HepG2 (cell line): ENCODE measurements at regions not wholly inside any gene's neighbourhood (a gene's known extent, or its start where the extent isn't known, plus 50 kb on each side); places are given as distances from the start of the nearest gene placed in this dataset.

Experiments used
- ATF2 ChIP-seq: sonication (generic); formaldehyde crosslinking; IDR thresholded peaks from 2 replicates; pipeline ENCODE4 v1.4.0; 2020; ENCODE audit warnings: missing genetic modification reagents
- ATF7 ChIP-seq, 2 experiments: fragments of 450-650 bp in 1 of 2; sonication (generic) in 1 of 2; formaldehyde crosslinking in 1 of 2; IDR thresholded peaks; 2 replicates each; pipeline versions ENCODE4 v1.4.0 to v1.6.1; 2016 to 2020; ENCODE audit warnings: antibody characterized with exemption in 1 of 2, mild to moderate bottlenecking in 1 of 2, missing genetic modification reagents in 1 of 2
- GTF3A ChIP-seq: sonication (generic); formaldehyde crosslinking; conservative IDR thresholded peaks from 2 replicates; pipeline ENCODE4 v1.4.0; 2020; ENCODE audit warnings: mild to moderate bottlenecking, missing genetic modification reagents
- IKZF4 ChIP-seq: sonication (generic); formaldehyde crosslinking; IDR thresholded peaks from 2 replicates; pipeline ENCODE4 v1.5.1; 2020; ENCODE audit warnings: borderline replicate concordance, mild to moderate bottlenecking, low read depth, missing genetic modification reagents; ENCODE audit errors: not compliant biosample characterization
- JDP2 ChIP-seq: sonication (generic); formaldehyde crosslinking; IDR thresholded peaks from 2 replicates; pipeline ENCODE4 v1.8.1; 2022; ENCODE audit warnings: missing genetic modification reagents, borderline replicate concordance
- KLF11 ChIP-seq: IDR thresholded peaks from 2 replicates; pipeline ENCODE4 v1.6.1; 2016; ENCODE audit warnings: missing compliant biosample characterization
- NFYB ChIP-seq: sonication (generic); formaldehyde crosslinking; IDR thresholded peaks from 2 replicates; pipeline ENCODE4 v1.4.0; 2020; ENCODE audit warnings: missing genetic modification reagents
- PRDM15 ChIP-seq: sonication (generic); formaldehyde crosslinking; IDR thresholded peaks from 2 replicates; pipeline ENCODE4 v1.4.0; 2020; ENCODE audit warnings: missing genetic modification reagents
- RELA ChIP-seq: sonication (generic); formaldehyde crosslinking; IDR thresholded peaks from 2 replicates; pipeline ENCODE4 v1.4.0; 2020; ENCODE audit warnings: missing genetic modification reagents
- SMARCE1 ChIP-seq: fragments of 450-650 bp; IDR thresholded peaks from 2 replicates; pipeline ENCODE4 v1.6.1; 2017; ENCODE audit warnings: borderline replicate concordance
- SMC3 ChIP-seq: IDR thresholded peaks from 2 replicates; pipeline ENCODE4 v1.6.1; 2011; ENCODE audit warnings: low read length, improper control_type of control experiment
- SP140L ChIP-seq: sonication (generic); formaldehyde crosslinking; IDR thresholded peaks from 2 replicates; pipeline ENCODE4 v1.4.0; 2020; ENCODE audit warnings: missing genetic modification reagents, borderline replicate concordance
- SP4 ChIP-seq: sonication (generic); formaldehyde crosslinking; IDR thresholded peaks from 2 replicates; pipeline ENCODE4 v1.8.1; 2023; ENCODE audit warnings: mild to moderate bottlenecking, missing genetic modification reagents
- TBP ChIP-seq: sonication (generic); formaldehyde crosslinking; IDR thresholded peaks from 2 replicates; pipeline ENCODE4 v1.5.0; 2020; ENCODE audit warnings: missing genetic modification reagents
- ZFP41 ChIP-seq: sonication (generic); formaldehyde crosslinking; IDR thresholded peaks from 2 replicates; pipeline ENCODE4 v1.4.0; 2020; ENCODE audit warnings: mild to moderate bottlenecking, missing genetic modification reagents, borderline replicate concordance
- ZNF251 ChIP-seq: sonication (generic); formaldehyde crosslinking; IDR thresholded peaks from 2 replicates; pipeline ENCODE4 v1.9.0; 2021; ENCODE audit warnings: mild to moderate bottlenecking, missing genetic modification reagents
- ZNF274 ChIP-seq: sonication (generic); formaldehyde crosslinking; IDR thresholded peaks from 2 replicates; pipeline ENCODE4 v1.5.1; 2020; ENCODE audit warnings: mild to moderate bottlenecking, missing genetic modification reagents
- ZNF350 ChIP-seq: sonication (generic); formaldehyde crosslinking; IDR thresholded peaks from 2 replicates; pipeline ENCODE4 v1.4.0; 2020; ENCODE audit warnings: mild to moderate bottlenecking, low read depth, missing genetic modification reagents, borderline replicate concordance
- ZNF367 ChIP-seq: sonication (generic); formaldehyde crosslinking; IDR thresholded peaks from 2 replicates; pipeline ENCODE4 v1.4.0; 2020; ENCODE audit warnings: missing genetic modification reagents, borderline replicate concordance
- ZNF431 ChIP-seq: sonication (generic); formaldehyde crosslinking; IDR thresholded peaks from 2 replicates; pipeline ENCODE4 v1.9.0; 2022; ENCODE audit warnings: missing genetic modification reagents, low read depth, mild to moderate bottlenecking, borderline replicate concordance
- ZNF556 ChIP-seq: sonication (generic); formaldehyde crosslinking; IDR thresholded peaks from 2 replicates; pipeline ENCODE4 v1.4.0; 2020; ENCODE audit warnings: mild to moderate bottlenecking, missing genetic modification reagents, borderline replicate concordance
- ZNF687 ChIP-seq: sonication (generic); formaldehyde crosslinking; IDR thresholded peaks from 2 replicates; pipeline ENCODE4 v1.5.1; 2020; ENCODE audit warnings: mild to moderate bottlenecking, missing genetic modification reagents, moderate library complexity

- no peak for TF ChIP-seq PRDM15 (CRISPR knock-in tag)
- TF ChIP-seq ZNF367 (CRISPR knock-in tag), result no peak
- TF ChIP-seq NFYB (CRISPR knock-in tag), result no peak
- no peak for TF ChIP-seq GTF3A (CRISPR knock-in tag)
- peak; percentile 81 for TF ChIP-seq ATF7 (IDR thresholded peaks at IDR 0.05)
- no peak for TF ChIP-seq ATF7 (CRISPR knock-in tag; IDR thresholded peaks at IDR 0.05)
- no peak for TF ChIP-seq ZFP41 (CRISPR knock-in tag)
- no peak for TF ChIP-seq ZNF431 (CRISPR knock-in tag)
- peak; percentile 68 for TF ChIP-seq ZNF687 (CRISPR knock-in tag)
- TF ChIP-seq JDP2 (CRISPR knock-in tag), result no peak
- no peak for TF ChIP-seq ZNF274
- TF ChIP-seq ZNF556 (CRISPR knock-in tag), result no peak
- TF ChIP-seq ATF2 (CRISPR knock-in tag), result peak; percentile 69; the same call in 1 of the 2 replicates
- no peak for TF ChIP-seq ZNF251 (CRISPR knock-in tag)
- no peak for TF ChIP-seq RELA (CRISPR knock-in tag)
- no peak for TF ChIP-seq ZNF350 (CRISPR knock-in tag)
- no peak for TF ChIP-seq SP4 (CRISPR knock-in tag)
- no peak for TF ChIP-seq SMARCE1
- no peak for TF ChIP-seq TBP (CRISPR knock-in tag)
- no peak for TF ChIP-seq KLF11
- TF ChIP-seq SP140L (CRISPR knock-in tag), result no peak
- TF ChIP-seq IKZF4 (CRISPR knock-in tag), result no peak
- TF ChIP-seq SMC3, result no peak
These were observed 76.3 kb upstream of the NPAS1 start (continued) for GRCh38 chr19:46943150-46943946.
